ENCODE measurements at regions not wholly inside any gene's neighbourhood (a gene's known extent, or its start where the extent isn't known, plus 50 kb on each side); places are given as distances from the start of the nearest gene placed in this dataset.

GRCh38 chr3:153090973-153091372 is 71.1 kb upstream of the RAP2B start:
- no peak for TF ChIP-seq CTCF (IDR thresholded peaks at IDR 0.05)

GRCh38 chr3:153093629-153094028 is 68.4 kb upstream of the RAP2B start:
- no peak for TF ChIP-seq CTCF (IDR thresholded peaks at IDR 0.05)

GRCh38 chr3:153094386-153094785 is 67.6 kb upstream of the RAP2B start:
- TF ChIP-seq CTCF (IDR thresholded peaks at IDR 0.05): no peak

- no peak for TF ChIP-seq CTCF (IDR thresholded peaks at IDR 0.05)
Observed at GRCh38 chr3:153095441-153095840, 66.6 kb upstream of the RAP2B start.

GRCh38 chr3:153096731-153097131 is 65.3 kb upstream of the RAP2B start:
- no peak for TF ChIP-seq CTCF (IDR thresholded peaks at IDR 0.05)

- TF ChIP-seq CTCF (IDR thresholded peaks at IDR 0.05): no peak
Observed at GRCh38 chr3:153097213-153097612, 64.8 kb upstream of the RAP2B start.

- TF ChIP-seq CTCF (IDR thresholded peaks at IDR 0.05): no peak
Observed at GRCh38 chr3:153099131-153099530, 62.9 kb upstream of the RAP2B start.

GRCh38 chr3:153103406-153103945 is 58.5 kb upstream of the RAP2B start:
- no peak for TF ChIP-seq CTCF (IDR thresholded peaks at IDR 0.05)
